HCT116 (cell line): ENCODE measurements at regions not wholly inside any gene's neighbourhood (a gene's known extent, or its start where the extent isn't known, plus 50 kb on each side); places are given as distances from the start of the nearest gene placed in this dataset.

Source experiments
- CEBPB ChIP-seq: IDR thresholded peaks from 2 replicates; pipeline ENCODE4 v1.6.1; 2012; ENCODE audit warnings: low read depth
- CTCF ChIP-seq, 3 experiments: fragments of 200-600 bp in 1 of 3; sonication (generic) in 1 of 3; IDR thresholded peaks in 2 of 3; conservative IDR thresholded peaks in 1 of 3; 2 replicates each; pipeline ENCODE4 v1.5.1; 2012 to 2017; ENCODE audit warnings: low read depth in 2 of 3, low read length in 2 of 3, antibody characterized with exemption in 1 of 3, borderline replicate concordance in 1 of 3, control low read depth in 1 of 3, mild to moderate bottlenecking in 1 of 3, mixed read lengths in 1 of 3, mixed run types in 1 of 3, moderate library complexity in 1 of 3; ENCODE audit not compliant: insufficient read depth in 1 of 3
- EGR1 ChIP-seq: IDR thresholded peaks from 2 replicates; pipeline ENCODE4 v1.6.1; 2012; ENCODE audit warnings: low read depth
- EZH2 ChIP-seq: fragments of 200-600 bp; sonication (generic); IDR thresholded peaks from 2 replicates; pipeline ENCODE4 v1.6.1; 2017; ENCODE audit warnings: antibody characterized with exemption, mixed run types
- POLR2A ChIP-seq: IDR thresholded peaks from 2 replicates; pipeline ENCODE4 v1.7.0; 2011; ENCODE audit warnings: borderline replicate concordance; ENCODE audit not compliant: insufficient read depth, insufficient read length; ENCODE audit errors: extremely low read depth
- POLR2AphosphoS5 ChIP-seq: IDR thresholded peaks from 2 replicates; pipeline ENCODE4 v1.6.1; 2011; ENCODE audit warnings: mild to moderate bottlenecking, low read depth, low read length, moderate library complexity
- REST ChIP-seq: IDR thresholded peaks from 2 replicates; pipeline ENCODE4 v1.6.1; 2012; ENCODE audit warnings: low read depth
- SIN3A ChIP-seq: IDR thresholded peaks from 2 replicates; pipeline ENCODE4 v1.6.1; 2012; ENCODE audit warnings: low read depth
- ZBTB33 ChIP-seq: IDR thresholded peaks from 2 replicates; pipeline ENCODE4 v1.6.1; 2011; ENCODE audit warnings: mild to moderate bottlenecking, low read length, moderate library complexity; ENCODE audit not compliant: insufficient replicate concordance; ENCODE audit errors: extremely low read depth
- ZFX ChIP-seq: fragments of 450-650 bp; IDR thresholded peaks from 2 replicates; pipeline ENCODE4 v1.6.1; 2017
- ZNF274 ChIP-seq: fragments of 200-500 bp; sonication (Bioruptor generic); IDR thresholded peaks from 2 replicates; pipeline ENCODE4 v1.6.1; 2014; ENCODE audit warnings: mild to moderate bottlenecking, low read depth, low read length, inconsistent platforms

GRCh38 chr6:166772518-166772917 is 145.5 kb upstream of the RPS6KA2 start:
- no peak for TF ChIP-seq CEBPB
- no peak for TF ChIP-seq SIN3A
- TF ChIP-seq REST, result no peak
- peak; percentile 38 to 77 (median 75); a peak in 5 of 6 replicates for TF ChIP-seq CTCF (IDR thresholded peaks at IDR 0.05 in 2 of 3, conservative IDR thresholded peaks at IDR 0.05 in 1 of 3; ENCODE audit: borderline replicate concordance in 1 of 3, insufficient read depth in 1 of 3, low read depth in 2 of 3, low read length in 2 of 3)
- TF ChIP-seq EZH2, result no peak
- TF ChIP-seq EGR1, result no peak
- TF ChIP-seq POLR2A, result no peak
- no peak for TF ChIP-seq POLR2AphosphoS5
- TF ChIP-seq ZFX, result no peak
- no peak for TF ChIP-seq ZBTB33
- no peak for TF ChIP-seq ZNF274
